HG02943 (cell line): ENCODE measurements at regions not wholly inside any gene's neighbourhood (a gene's known extent, or its start where the extent isn't known, plus 50 kb on each side); places are given as distances from the start of the nearest gene placed in this dataset.

ENCODE experiments used
- ATAC-seq: cut with Tn5 transposase; IDR thresholded peaks from one replicate; pipeline ENCODE4 v1.9.1; 2021; ENCODE audit warnings: mild to moderate bottlenecking, low read depth, moderate library complexity; ENCODE audit not compliant: unreplicated experiment

- ATAC-seq: no peak
Observed at GRCh38 chr16:85303354-85303883, 191.1 kb upstream of the CIBAR2 start.

- ATAC-seq: no peak
Observed at GRCh38 chr16:85304337-85304736, 192.1 kb upstream of the CIBAR2 start.

- peak; percentile 55 for ATAC-seq
Observed at GRCh38 chr16:85306071-85306792, 194.0 kb upstream of the CIBAR2 start.

- no peak for ATAC-seq
Observed at GRCh38 chr16:85306793-85307551, 194.7 kb upstream of the CIBAR2 start.

GRCh38 chr16:85307552-85308364 lies 195.5 kb upstream of the CIBAR2 start:
- no peak for ATAC-seq

GRCh38 chr16:85308611-85309540 lies 196.6 kb upstream of the CIBAR2 start:
- ATAC-seq: no peak

GRCh38 chr16:85309656-85310587 lies 197.7 kb upstream of the CIBAR2 start:
- no peak for ATAC-seq

- no peak for ATAC-seq
Observed at GRCh38 chr16:85310868-85311585, 198.8 kb upstream of the CIBAR2 start.

GRCh38 chr16:85311741-85312140 lies 199.5 kb upstream of the CIBAR2 start:
- no peak for ATAC-seq

GRCh38 chr16:85312174-85312573 lies 199.9 kb upstream of the CIBAR2 start:
- ATAC-seq: no peak

- no peak for ATAC-seq
Observed at GRCh38 chr16:85312642-85313525, 200.6 kb upstream of the CIBAR2 start.

- ATAC-seq: no peak
Observed at GRCh38 chr16:85313526-85314301, 201.4 kb upstream of the CIBAR2 start.

- no peak for ATAC-seq
Observed at GRCh38 chr16:85314512-85314971, 202.3 kb upstream of the CIBAR2 start.

GRCh38 chr16:85315866-85316265 lies 203.6 kb upstream of the CIBAR2 start:
- no peak for ATAC-seq

GRCh38 chr16:85316321-85316919 lies 204.1 kb upstream of the CIBAR2 start:
- ATAC-seq: no peak

GRCh38 chr16:85316944-85317343 lies 204.7 kb upstream of the CIBAR2 start:
- ATAC-seq: no peak
